ENCODE measurements at regions not wholly inside any gene's neighbourhood (a gene's known extent, or its start where the extent isn't known, plus 50 kb on each side); places are given as distances from the start of the nearest gene placed in this dataset.
"Not testable (repeated sequence)": the region's sequence is repeated elsewhere in the genome, so short reads cannot be mapped to it uniquely, and the experiment has no call there.

DNA sequence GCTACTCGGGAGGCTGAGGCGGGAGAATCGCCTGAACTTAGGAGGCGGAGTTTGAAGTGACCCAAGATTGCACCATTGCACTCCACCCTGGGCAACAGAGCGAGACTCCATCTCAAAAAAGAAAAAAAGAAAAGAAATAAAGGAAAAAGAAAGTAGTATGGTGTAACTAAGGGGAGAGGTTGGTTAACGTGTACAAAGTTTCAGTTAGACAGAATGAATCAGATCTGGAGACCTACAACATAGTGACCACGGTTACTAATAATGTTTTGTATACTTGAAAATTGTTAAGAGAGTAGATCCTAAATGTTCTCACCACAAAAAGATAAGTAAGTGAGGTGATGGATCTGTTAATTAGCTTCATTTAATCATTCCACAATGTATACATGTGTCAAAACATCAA lies 1208.8 kb downstream of the VRK1 start:
- TF ChIP-seq, protein P1, sequence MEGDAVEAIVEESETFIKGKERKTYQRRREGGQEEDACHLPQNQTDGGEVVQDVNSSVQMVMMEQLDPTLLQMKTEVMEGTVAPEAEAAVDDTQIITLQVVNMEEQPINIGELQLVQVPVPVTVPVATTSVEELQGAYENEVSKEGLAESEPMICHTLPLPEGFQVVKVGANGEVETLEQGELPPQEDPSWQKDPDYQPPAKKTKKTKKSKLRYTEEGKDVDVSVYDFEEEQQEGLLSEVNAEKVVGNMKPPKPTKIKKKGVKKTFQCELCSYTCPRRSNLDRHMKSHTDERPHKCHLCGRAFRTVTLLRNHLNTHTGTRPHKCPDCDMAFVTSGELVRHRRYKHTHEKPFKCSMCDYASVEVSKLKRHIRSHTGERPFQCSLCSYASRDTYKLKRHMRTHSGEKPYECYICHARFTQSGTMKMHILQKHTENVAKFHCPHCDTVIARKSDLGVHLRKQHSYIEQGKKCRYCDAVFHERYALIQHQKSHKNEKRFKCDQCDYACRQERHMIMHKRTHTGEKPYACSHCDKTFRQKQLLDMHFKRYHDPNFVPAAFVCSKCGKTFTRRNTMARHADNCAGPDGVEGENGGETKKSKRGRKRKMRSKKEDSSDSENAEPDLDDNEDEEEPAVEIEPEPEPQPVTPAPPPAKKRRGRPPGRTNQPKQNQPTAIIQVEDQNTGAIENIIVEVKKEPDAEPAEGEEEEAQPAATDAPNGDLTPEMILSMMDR (IDR thresholded peaks at IDR 0.05; ENCODE audit: insufficient read depth, low read length): no peak
- TF ChIP-seq GABPA (IDR thresholded peaks at IDR 0.05; ENCODE audit: low read depth): no peak
- TF ChIP-seq POLR2AphosphoS5 (IDR thresholded peaks at IDR 0.05; ENCODE audit: low read depth): no peak
- no peak for TF ChIP-seq SPI1 (IDR thresholded peaks at IDR 0.05; ENCODE audit: borderline replicate concordance, low read depth)
- TF ChIP-seq, protein P2, sequence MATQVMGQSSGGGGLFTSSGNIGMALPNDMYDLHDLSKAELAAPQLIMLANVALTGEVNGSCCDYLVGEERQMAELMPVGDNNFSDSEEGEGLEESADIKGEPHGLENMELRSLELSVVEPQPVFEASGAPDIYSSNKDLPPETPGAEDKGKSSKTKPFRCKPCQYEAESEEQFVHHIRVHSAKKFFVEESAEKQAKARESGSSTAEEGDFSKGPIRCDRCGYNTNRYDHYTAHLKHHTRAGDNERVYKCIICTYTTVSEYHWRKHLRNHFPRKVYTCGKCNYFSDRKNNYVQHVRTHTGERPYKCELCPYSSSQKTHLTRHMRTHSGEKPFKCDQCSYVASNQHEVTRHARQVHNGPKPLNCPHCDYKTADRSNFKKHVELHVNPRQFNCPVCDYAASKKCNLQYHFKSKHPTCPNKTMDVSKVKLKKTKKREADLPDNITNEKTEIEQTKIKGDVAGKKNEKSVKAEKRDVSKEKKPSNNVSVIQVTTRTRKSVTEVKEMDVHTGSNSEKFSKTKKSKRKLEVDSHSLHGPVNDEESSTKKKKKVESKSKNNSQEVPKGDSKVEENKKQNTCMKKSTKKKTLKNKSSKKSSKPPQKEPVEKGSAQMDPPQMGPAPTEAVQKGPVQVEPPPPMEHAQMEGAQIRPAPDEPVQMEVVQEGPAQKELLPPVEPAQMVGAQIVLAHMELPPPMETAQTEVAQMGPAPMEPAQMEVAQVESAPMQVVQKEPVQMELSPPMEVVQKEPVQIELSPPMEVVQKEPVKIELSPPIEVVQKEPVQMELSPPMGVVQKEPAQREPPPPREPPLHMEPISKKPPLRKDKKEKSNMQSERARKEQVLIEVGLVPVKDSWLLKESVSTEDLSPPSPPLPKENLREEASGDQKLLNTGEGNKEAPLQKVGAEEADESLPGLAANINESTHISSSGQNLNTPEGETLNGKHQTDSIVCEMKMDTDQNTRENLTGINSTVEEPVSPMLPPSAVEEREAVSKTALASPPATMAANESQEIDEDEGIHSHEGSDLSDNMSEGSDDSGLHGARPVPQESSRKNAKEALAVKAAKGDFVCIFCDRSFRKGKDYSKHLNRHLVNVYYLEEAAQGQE (IDR thresholded peaks at IDR 0.05; ENCODE audit: insufficient replicate concordance, low read depth): no peak
- Histone ChIP-seq H3K27me3 (ENCODE audit: insufficient read depth, poor library complexity, severe bottlenecking) (no peaks in the 10 kb centered on the region), H3K4me3 (replicated peaks; ENCODE audit: insufficient read depth, low read length) (no peak overlapping the region)

DNA sequence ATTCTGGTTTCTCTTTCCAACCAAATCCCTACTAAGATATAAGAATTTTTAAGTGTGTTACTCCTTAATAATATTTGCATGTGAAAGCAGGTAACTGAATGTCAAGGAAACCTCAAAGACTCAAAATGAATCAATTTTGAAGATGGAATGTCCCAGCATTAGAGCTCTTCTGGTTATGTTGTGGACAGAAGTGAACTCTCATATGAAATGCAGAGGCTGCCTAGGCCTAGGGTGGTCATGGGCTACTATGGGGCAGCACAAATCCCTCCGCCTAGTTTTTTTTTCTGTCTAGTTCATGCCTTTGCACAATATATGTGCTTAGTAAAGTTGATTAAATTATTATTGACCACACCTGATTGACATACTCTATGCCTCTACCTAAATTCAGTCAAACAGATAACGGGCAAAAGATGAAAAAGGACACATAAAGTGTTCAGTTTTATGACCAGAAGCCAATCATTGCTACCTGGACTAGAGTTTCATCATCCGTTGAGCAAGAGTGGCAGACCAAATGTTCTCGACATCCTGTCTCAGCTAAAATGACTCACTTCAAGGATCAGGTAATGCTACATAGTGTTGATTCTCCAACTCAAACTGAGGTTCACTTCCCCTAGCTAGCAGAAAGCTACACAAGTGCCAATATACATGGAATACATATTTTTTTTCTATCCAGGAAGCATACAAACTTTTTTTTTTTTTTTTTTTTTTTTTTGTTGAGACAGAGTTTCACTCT lies 1211.4 kb downstream of the VRK1 start:
- no peak for DNase-seq (ENCODE audit: low read depth in 1 of 2, low spot score in 1 of 2)
- TF ChIP-seq POLR2AphosphoS5 (IDR thresholded peaks at IDR 0.05; ENCODE audit: low read depth): no peak
- no peak for TF ChIP-seq SPI1 (IDR thresholded peaks at IDR 0.05; ENCODE audit: borderline replicate concordance, low read depth)
- TF ChIP-seq GABPA (IDR thresholded peaks at IDR 0.05; ENCODE audit: low read depth): no peak
- TF ChIP-seq, protein P1 (IDR thresholded peaks at IDR 0.05; ENCODE audit: insufficient read depth, low read length): no peak
- TF ChIP-seq, protein P2 (IDR thresholded peaks at IDR 0.05; ENCODE audit: insufficient replicate concordance, low read depth): no peak
- Histone ChIP-seq H3K27ac (replicated peaks) (no peak overlapping the region), H3K4me3 (replicated peaks; ENCODE audit: insufficient read depth, low read length) (no peak overlapping the region), H3K27me3 (ENCODE audit: insufficient read depth, poor library complexity, severe bottlenecking) (no peaks in the 10 kb centered on the region)

More for the DNA sequence above, 1208.8 kb downstream of the VRK1 start:
- no peak overlapping the region for H3K27ac ChIP-seq (replicated peaks)
- DNase-seq (ENCODE audit: low read depth in 1 of 2, low spot score in 1 of 2): no peak

DNA sequence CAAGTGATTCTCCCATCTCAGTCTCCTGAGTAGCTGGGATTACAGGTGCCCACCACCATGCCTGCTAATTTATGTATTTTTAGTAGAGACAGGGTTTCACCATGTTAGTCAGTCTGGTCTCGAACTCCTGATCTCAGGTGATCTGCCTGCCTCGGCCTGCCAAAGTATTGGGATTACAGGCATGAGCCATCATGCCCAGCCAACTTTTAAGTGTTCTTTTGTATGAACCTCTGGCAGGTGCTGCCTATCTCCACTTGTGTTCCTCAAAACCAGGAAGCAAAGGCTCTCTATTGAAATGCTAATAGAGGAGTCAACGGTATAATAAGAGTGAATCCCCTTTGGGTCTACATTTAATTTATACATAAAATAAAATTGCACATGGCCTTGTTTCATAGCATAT lies 1212.0 kb downstream of the VRK1 start:
- not testable (repeated sequence) for H3K27me3 ChIP-seq (ENCODE audit: insufficient read depth, poor library complexity, severe bottlenecking); H3K27ac ChIP-seq (replicated peaks); H3K4me3 ChIP-seq (replicated peaks; ENCODE audit: insufficient read depth, low read length); DNase-seq (ENCODE audit: low read depth in 1 of 2, low spot score in 1 of 2)

DNA sequence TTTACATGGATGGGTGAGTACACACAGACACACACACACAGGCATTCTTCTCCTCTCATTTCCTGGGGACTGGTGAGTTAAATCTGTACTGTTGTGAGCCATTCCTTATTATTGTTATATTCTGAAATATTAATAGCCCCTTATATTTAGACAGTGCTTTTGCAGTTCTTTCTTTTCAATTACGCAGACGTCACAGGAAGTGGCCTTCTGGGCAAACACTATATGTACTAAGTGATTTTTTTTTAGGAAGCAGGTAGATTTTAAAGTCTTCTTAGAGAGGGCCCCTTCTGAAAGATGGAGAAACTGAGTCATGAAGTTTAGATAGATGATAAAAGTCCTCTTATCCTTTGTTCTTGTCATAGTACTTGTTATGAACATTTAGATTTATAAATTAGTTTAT lies 1213.6 kb downstream of the VRK1 start:
- TF ChIP-seq GABPA (IDR thresholded peaks at IDR 0.05; ENCODE audit: low read depth): no peak
- TF ChIP-seq, protein P1 (IDR thresholded peaks at IDR 0.05; ENCODE audit: insufficient read depth, low read length): no peak
- TF ChIP-seq SPI1 (IDR thresholded peaks at IDR 0.05; ENCODE audit: borderline replicate concordance, low read depth): no peak
- TF ChIP-seq, protein P2 (IDR thresholded peaks at IDR 0.05; ENCODE audit: insufficient replicate concordance, low read depth): no peak
- no peak for TF ChIP-seq POLR2AphosphoS5 (IDR thresholded peaks at IDR 0.05; ENCODE audit: low read depth)
- Histone ChIP-seq H3K27me3 (ENCODE audit: insufficient read depth, poor library complexity, severe bottlenecking) (no peaks in the 10 kb centered on the region), H3K4me3 (replicated peaks; ENCODE audit: insufficient read depth, low read length) (no peak overlapping the region), H3K27ac (replicated peaks) (no peak overlapping the region)
- DNase-seq (ENCODE audit: low read depth in 1 of 2, low spot score in 1 of 2): no peak
